A549 (cell line): ENCODE measurements at regions not wholly inside any gene's neighbourhood (a gene's known extent, or its start where the extent isn't known, plus 50 kb on each side); places are given as distances from the start of the nearest gene placed in this dataset.

Experiments
- CBX2 ChIP-seq: fragments of 200-600 bp; sonication (generic); IDR thresholded peaks from 2 replicates; pipeline ENCODE4 v1.6.1; 2016; ENCODE audit warnings: low read depth, mild to moderate bottlenecking, borderline replicate concordance
- CBX8 ChIP-seq: fragments of 200-600 bp; sonication (generic); IDR thresholded peaks from 2 replicates; pipeline ENCODE4 v1.6.1; 2016
- CEBPB ChIP-seq, 2 experiments: fragments of >200 bp in 1 of 2; sonication (Bioruptor Twin) in 1 of 2; formaldehyde crosslinking in 1 of 2; IDR thresholded peaks; 2 replicates each; pipeline ENCODE4 v1.6.1; 2012 to 2016
- CHD2 ChIP-seq: fragments of 150-350 bp; IDR thresholded peaks from 2 replicates; pipeline ENCODE4 v1.6.1; 2014; ENCODE audit warnings: low read length; ENCODE audit not compliant: partially characterized antibody
- EP300 ChIP-seq, 2 experiments: fragments of >200 bp; sonication (Bioruptor Twin); formaldehyde crosslinking; IDR thresholded peaks; 2 replicates in 1 of 2; 3 replicates in 1 of 2; pipeline ENCODE4 v1.6.1; 2016 to 2017
- FOXS1 ChIP-seq: fragments of 250-450 bp; sonication (Bioruptor Pico); IDR thresholded peaks from 2 replicates; pipeline ENCODE4 v1.5.0; 2020; ENCODE audit warnings: mild to moderate bottlenecking, moderate library complexity
- NR3C1 ChIP-seq: fragments of >200 bp; sonication (Bioruptor Twin); formaldehyde crosslinking; IDR thresholded peaks from 3 replicates; pipeline ENCODE4 v1.6.1; 2017
- POLR2A ChIP-seq: IDR thresholded peaks from 2 replicates; pipeline ENCODE4 v1.6.1; 2012; ENCODE audit warnings: mild to moderate bottlenecking, low read length
- ZC3H11A ChIP-seq: fragments of 450-650 bp; IDR thresholded peaks from 2 replicates; pipeline ENCODE4 v1.6.1; 2014; ENCODE audit warnings: antibody characterized with exemption, mild to moderate bottlenecking
- TF ChIP-seq, protein P1 (sequence below): fragments of >200 bp; sonication (Bioruptor Twin); formaldehyde crosslinking; IDR thresholded peaks from 3 replicates; pipeline ENCODE4 v1.5.1; 2016
- TF ChIP-seq, protein P2 (sequence below): fragments of >200 bp; sonication (Bioruptor Twin); formaldehyde crosslinking; IDR thresholded peaks from 3 replicates; pipeline ENCODE4 v1.6.1; 2016
- TF ChIP-seq, protein P3 (sequence below): fragments of 150-350 bp; IDR thresholded peaks from 2 replicates; pipeline ENCODE4 v1.6.1; 2014; ENCODE audit warnings: low read depth, mild to moderate bottlenecking, low read length

DNA sequence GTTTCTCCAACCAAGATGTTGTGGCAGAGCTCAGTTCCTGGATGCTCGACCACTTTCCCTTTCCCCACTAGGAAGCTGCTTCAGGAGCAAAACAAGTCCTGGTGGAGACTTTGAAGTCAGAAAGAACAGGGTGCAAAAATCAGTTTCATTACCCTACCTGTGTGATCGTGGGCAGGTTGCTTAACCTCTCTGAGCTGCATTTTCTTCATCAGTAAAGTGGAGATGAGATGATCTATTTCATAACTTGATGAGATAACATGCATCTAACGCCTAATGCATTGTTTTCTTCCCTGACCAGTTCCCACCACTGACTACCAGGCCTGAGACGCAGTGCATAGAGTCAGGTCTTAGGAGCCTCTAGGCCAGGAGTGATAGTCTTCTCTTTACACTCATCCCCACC, 470.0 kb downstream of the SOX6 start:
- TF ChIP-seq EP300 (IDR thresholded peaks at IDR 0.05) (no peak), NR3C1 (no peak), ZC3H11A (no peak), FOXS1 (CRISPR knock-in tag) (no peak), POLR2A (no peak), CEBPB (IDR thresholded peaks at IDR 0.05) (no peak), CBX2 (no peak), CBX8 (no peak), CHD2 (no peak)
- TF ChIP-seq, protein P1, sequence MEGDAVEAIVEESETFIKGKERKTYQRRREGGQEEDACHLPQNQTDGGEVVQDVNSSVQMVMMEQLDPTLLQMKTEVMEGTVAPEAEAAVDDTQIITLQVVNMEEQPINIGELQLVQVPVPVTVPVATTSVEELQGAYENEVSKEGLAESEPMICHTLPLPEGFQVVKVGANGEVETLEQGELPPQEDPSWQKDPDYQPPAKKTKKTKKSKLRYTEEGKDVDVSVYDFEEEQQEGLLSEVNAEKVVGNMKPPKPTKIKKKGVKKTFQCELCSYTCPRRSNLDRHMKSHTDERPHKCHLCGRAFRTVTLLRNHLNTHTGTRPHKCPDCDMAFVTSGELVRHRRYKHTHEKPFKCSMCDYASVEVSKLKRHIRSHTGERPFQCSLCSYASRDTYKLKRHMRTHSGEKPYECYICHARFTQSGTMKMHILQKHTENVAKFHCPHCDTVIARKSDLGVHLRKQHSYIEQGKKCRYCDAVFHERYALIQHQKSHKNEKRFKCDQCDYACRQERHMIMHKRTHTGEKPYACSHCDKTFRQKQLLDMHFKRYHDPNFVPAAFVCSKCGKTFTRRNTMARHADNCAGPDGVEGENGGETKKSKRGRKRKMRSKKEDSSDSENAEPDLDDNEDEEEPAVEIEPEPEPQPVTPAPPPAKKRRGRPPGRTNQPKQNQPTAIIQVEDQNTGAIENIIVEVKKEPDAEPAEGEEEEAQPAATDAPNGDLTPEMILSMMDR, result no peak
- TF ChIP-seq, protein P2, sequence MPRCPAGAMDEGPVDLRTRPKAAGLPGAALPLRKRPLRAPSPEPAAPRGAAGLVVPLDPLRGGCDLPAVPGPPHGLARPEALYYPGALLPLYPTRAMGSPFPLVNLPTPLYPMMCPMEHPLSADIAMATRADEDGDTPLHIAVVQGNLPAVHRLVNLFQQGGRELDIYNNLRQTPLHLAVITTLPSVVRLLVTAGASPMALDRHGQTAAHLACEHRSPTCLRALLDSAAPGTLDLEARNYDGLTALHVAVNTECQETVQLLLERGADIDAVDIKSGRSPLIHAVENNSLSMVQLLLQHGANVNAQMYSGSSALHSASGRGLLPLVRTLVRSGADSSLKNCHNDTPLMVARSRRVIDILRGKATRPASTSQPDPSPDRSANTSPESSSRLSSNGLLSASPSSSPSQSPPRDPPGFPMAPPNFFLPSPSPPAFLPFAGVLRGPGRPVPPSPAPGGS, result no peak
- TF ChIP-seq, protein P3, sequence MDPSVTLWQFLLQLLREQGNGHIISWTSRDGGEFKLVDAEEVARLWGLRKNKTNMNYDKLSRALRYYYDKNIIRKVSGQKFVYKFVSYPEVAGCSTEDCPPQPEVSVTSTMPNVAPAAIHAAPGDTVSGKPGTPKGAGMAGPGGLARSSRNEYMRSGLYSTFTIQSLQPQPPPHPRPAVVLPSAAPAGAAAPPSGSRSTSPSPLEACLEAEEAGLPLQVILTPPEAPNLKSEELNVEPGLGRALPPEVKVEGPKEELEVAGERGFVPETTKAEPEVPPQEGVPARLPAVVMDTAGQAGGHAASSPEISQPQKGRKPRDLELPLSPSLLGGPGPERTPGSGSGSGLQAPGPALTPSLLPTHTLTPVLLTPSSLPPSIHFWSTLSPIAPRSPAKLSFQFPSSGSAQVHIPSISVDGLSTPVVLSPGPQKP, result no peak
